Liver (tissue), 8 donors: ENCODE measurements at regions not wholly inside any gene's neighbourhood (a gene's known extent, or its start where the extent isn't known, plus 50 kb on each side); places are given as distances from the start of the nearest gene placed in this dataset.

Experiments used
- DNase-seq: peaks from one replicate; pipeline ENCODE4 v3.0.0-alpha.2; 2017; ENCODE audit warnings: low spot score
- H3K27ac ChIP-seq, 2 donors: one replicate each; pipeline ENCODE4 v1.7.0; 2013; ENCODE audit warnings: inconsistent platforms in 2 of 2, low read length in 2 of 2, control low read depth in 1 of 2, low read depth in 1 of 2, mild to moderate bottlenecking in 1 of 2
- H3K27me3 ChIP-seq, 4 donors: one replicate each; pipeline versions ENCODE4 v1.6.1 to v1.7.0; 2013; ENCODE audit warnings: low read length in 3 of 4, inconsistent platforms in 1 of 4, mild to moderate bottlenecking in 1 of 4, moderate library complexity in 1 of 4; ENCODE audit not compliant: control insufficient read depth in 4 of 4, insufficient read depth in 4 of 4
- H3K36me3 ChIP-seq, 4 donors: one replicate each; pipeline versions ENCODE4 v1.6.1 to v1.7.0; 2013; ENCODE audit warnings: low read length in 3 of 4, mild to moderate bottlenecking in 3 of 4, low read depth in 1 of 4, moderate library complexity in 1 of 4; ENCODE audit not compliant: control insufficient read depth in 4 of 4, insufficient read depth in 3 of 4
- H3K4me1 ChIP-seq, 4 donors: one replicate each; pipeline versions ENCODE4 v1.6.1 to v1.7.0; 2013; ENCODE audit warnings: low read length in 3 of 4, mild to moderate bottlenecking in 3 of 4, moderate library complexity in 1 of 4; ENCODE audit not compliant: control insufficient read depth in 4 of 4, insufficient read depth in 4 of 4
- H3K4me3 ChIP-seq, 3 donors: one replicate each; pipeline versions ENCODE4 v1.6.1 to v1.7.0; 2013; ENCODE audit warnings: low read length in 3 of 3, control low read depth in 1 of 3, low read depth in 1 of 3, mild to moderate bottlenecking in 1 of 3
- H3K9ac ChIP-seq, 2 donors: one replicate each; pipeline ENCODE4 v1.7.0; 2013; ENCODE audit warnings: low read length in 2 of 2, mild to moderate bottlenecking in 2 of 2, moderate library complexity in 2 of 2, control low read depth in 1 of 2, low read depth in 1 of 2
- H3K9me3 ChIP-seq, 4 donors: one replicate each; pipeline versions ENCODE4 v1.6.1 to v1.7.0; 2013; ENCODE audit warnings: low read length in 3 of 4; ENCODE audit not compliant: control insufficient read depth in 4 of 4
- CTCF ChIP-seq: fragments of 150-350 bp; IDR thresholded peaks from 2 replicates; pipeline ENCODE4 v1.5.1; 2017; ENCODE audit warnings: improper control_type of control experiment, low read depth, low read length; ENCODE audit not compliant: missing input control
- EGR1 ChIP-seq, 2 donors: IDR thresholded peaks; 2 replicates each; pipeline ENCODE4 v1.6.1; 2016 to 2018; ENCODE audit warnings: antibody characterized with exemption in 2 of 2, low read depth in 2 of 2
- FOXA1 ChIP-seq: IDR thresholded peaks from 2 replicates; pipeline ENCODE4 v1.6.1; 2016; ENCODE audit warnings: antibody characterized with exemption
- FOXA2 ChIP-seq: IDR thresholded peaks from 2 replicates; pipeline ENCODE4 v1.6.1; 2016; ENCODE audit warnings: antibody characterized with exemption
- GABPA ChIP-seq, 2 donors: IDR thresholded peaks in 1 of 2; conservative IDR thresholded peaks in 1 of 2; 2 replicates each; pipeline ENCODE4 v1.6.1; 2016; ENCODE audit warnings: antibody characterized with exemption in 2 of 2, mild to moderate bottlenecking in 1 of 2, moderate library complexity in 1 of 2
- HNF4A ChIP-seq, 2 donors: conservative IDR thresholded peaks; 2 replicates each; pipeline ENCODE4 v1.6.1; 2016; ENCODE audit warnings: antibody characterized with exemption in 2 of 2, mild to moderate bottlenecking in 2 of 2
- HNF4G ChIP-seq: IDR thresholded peaks from 2 replicates; pipeline ENCODE4 v1.6.1; 2016; ENCODE audit warnings: antibody characterized with exemption
- NR2F2 ChIP-seq: IDR thresholded peaks from 2 replicates; pipeline ENCODE4 v1.6.1; 2016; ENCODE audit warnings: antibody characterized with exemption
- RXRA ChIP-seq, 2 donors: IDR thresholded peaks; 2 replicates each; pipeline ENCODE4 v1.6.1; 2017 to 2018; ENCODE audit warnings: antibody characterized with exemption in 2 of 2, mild to moderate bottlenecking in 1 of 2
- SP1 ChIP-seq: IDR thresholded peaks from 2 replicates; pipeline ENCODE4 v1.6.1; 2018; ENCODE audit warnings: antibody characterized with exemption, mild to moderate bottlenecking
- YY1 ChIP-seq: IDR thresholded peaks from 2 replicates; pipeline ENCODE4 v1.6.1; 2016; ENCODE audit warnings: antibody characterized with exemption, mild to moderate bottlenecking
- WGBS: extraction: QIAGEN DNeasy Blood & Tissue Kit; methylation state at CpG from one replicate; pipeline ENCODE4 v1.1.7; 2013; 5-methylcytosine and 5-hydroxymethylcytosine counted together
- TF ChIP-seq, protein P1 (sequence below): IDR thresholded peaks from 2 replicates; pipeline ENCODE4 v1.6.1; 2016; ENCODE audit warnings: antibody characterized with exemption, mild to moderate bottlenecking
- TF ChIP-seq, protein P2 (sequence below): IDR thresholded peaks from 2 replicates; pipeline ENCODE4 v1.6.1; 2016; ENCODE audit warnings: antibody characterized with exemption
- TF ChIP-seq, protein P3 (sequence below): IDR thresholded peaks from 2 replicates; pipeline ENCODE4 v1.6.1; 2016; ENCODE audit warnings: antibody characterized with exemption
- donor health status: healthy.
- donor health status: healthy.
- donor health status: healthy.
- donor health status: healthy.
- donor health status: healthy.

DNA sequence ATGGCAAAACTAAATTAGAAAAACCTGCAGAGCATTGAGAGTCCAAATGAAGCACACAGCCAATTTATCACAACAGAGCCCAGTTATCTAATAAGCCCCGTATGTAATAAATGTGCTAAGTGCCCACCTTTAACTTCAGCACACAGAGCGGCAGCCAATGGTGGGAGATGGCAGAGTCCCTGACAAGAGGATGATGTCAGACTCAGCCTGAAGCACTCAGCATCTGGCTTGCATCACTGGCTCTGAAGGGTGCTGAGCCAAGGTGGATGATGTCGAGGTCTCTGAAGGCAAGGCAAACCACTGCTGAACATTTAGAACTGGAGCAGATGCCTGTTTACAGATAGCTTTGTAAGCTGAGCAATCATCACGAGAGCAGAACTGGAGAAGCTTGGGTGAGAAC is 118.3 kb downstream of the NUF2 start:
- Histone ChIP-seq H3K27me3 (no peaks in the 10 kb centered on the region), H3K36me3 (no peaks in the 10 kb centered on the region), H3K4me3 (no peak overlapping the region), H3K4me1 (no peaks in the 10 kb centered on the region), H3K9me3 (no peaks in the 10 kb centered on the region), H3K27ac (no peak overlapping the region), H3K9ac (no peak overlapping the region)
- 74% methylated on average over 4 of the region's 4 CpGs for WGBS
- TF ChIP-seq GABPA (IDR thresholded peaks at IDR 0.05 in 1 of 2, conservative IDR thresholded peaks at IDR 0.05 in 1 of 2) (no peak), CTCF (no peak), YY1 (no peak), HNF4G (no peak), RXRA (IDR thresholded peaks at IDR 0.05) (no peak), HNF4A (conservative IDR thresholded peaks at IDR 0.05) (no peak), FOXA1 (no peak), FOXA2 (no peak)
- TF ChIP-seq, protein P1, sequence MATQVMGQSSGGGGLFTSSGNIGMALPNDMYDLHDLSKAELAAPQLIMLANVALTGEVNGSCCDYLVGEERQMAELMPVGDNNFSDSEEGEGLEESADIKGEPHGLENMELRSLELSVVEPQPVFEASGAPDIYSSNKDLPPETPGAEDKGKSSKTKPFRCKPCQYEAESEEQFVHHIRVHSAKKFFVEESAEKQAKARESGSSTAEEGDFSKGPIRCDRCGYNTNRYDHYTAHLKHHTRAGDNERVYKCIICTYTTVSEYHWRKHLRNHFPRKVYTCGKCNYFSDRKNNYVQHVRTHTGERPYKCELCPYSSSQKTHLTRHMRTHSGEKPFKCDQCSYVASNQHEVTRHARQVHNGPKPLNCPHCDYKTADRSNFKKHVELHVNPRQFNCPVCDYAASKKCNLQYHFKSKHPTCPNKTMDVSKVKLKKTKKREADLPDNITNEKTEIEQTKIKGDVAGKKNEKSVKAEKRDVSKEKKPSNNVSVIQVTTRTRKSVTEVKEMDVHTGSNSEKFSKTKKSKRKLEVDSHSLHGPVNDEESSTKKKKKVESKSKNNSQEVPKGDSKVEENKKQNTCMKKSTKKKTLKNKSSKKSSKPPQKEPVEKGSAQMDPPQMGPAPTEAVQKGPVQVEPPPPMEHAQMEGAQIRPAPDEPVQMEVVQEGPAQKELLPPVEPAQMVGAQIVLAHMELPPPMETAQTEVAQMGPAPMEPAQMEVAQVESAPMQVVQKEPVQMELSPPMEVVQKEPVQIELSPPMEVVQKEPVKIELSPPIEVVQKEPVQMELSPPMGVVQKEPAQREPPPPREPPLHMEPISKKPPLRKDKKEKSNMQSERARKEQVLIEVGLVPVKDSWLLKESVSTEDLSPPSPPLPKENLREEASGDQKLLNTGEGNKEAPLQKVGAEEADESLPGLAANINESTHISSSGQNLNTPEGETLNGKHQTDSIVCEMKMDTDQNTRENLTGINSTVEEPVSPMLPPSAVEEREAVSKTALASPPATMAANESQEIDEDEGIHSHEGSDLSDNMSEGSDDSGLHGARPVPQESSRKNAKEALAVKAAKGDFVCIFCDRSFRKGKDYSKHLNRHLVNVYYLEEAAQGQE, result no peak
- no peak for DNase-seq

DNA sequence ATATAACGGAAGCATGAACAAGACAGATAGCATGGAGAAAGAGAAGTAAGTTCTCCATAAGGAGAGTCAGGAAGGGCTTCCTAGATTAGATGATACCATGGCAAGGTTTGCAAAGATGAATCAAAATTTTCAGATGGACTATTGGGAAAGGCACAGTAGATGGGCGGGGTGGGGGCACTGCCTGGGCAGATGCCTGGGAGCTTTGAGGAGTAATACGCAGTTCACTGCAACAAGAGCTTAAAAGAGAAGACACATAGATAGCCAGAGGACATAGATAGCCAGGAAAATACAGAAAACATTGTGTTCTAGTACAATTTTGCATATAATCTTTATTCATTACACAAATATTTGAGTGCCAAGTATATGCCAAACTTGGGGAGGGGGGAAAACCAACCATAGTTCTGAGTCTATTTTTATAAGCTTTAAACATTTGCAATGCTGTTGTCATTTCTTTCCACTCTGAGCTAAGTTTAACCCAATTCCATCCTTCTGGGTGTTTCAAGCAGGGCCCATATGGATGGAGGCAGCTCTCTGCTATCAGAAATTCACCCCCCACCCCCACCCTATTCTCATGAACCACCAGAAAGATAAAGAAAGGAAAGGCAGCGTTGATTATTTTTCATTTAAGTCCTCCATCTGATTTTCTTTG is 120.6 kb downstream of the NUF2 start:
- no peak for TF ChIP-seq SP1
- no peak for TF ChIP-seq NR2F2
- no peak for TF ChIP-seq FOXA2
- TF ChIP-seq, protein P2, sequence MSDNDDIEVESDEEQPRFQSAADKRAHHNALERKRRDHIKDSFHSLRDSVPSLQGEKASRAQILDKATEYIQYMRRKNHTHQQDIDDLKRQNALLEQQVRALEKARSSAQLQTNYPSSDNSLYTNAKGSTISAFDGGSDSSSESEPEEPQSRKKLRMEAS, result no peak
- no peak for TF ChIP-seq RXRA (IDR thresholded peaks at IDR 0.05)
- no peak for TF ChIP-seq HNF4A (conservative IDR thresholded peaks at IDR 0.05)
- TF ChIP-seq EGR1 (IDR thresholded peaks at IDR 0.05; ENCODE audit: low read depth in 2 of 2), result no peak
- TF ChIP-seq, protein P3, sequence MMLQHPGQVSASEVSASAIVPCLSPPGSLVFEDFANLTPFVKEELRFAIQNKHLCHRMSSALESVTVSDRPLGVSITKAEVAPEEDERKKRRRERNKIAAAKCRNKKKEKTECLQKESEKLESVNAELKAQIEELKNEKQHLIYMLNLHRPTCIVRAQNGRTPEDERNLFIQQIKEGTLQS, result no peak
- H3K36me3 ChIP-seq, result no peaks in the 10 kb centered on the region
- H3K9ac ChIP-seq, result no peak overlapping the region
- no peak overlapping the region for H3K27ac ChIP-seq
- H3K27me3 ChIP-seq, result no peaks in the 10 kb centered on the region
- no peak overlapping the region for H3K4me3 ChIP-seq
- DNase-seq, result no peak
- H3K9me3 ChIP-seq, result no peaks in the 10 kb centered on the region
- 82% methylated on average over 4 of the region's 4 CpGs for WGBS
- no peaks in the 10 kb centered on the region for H3K4me1 ChIP-seq
